Left ventricle myocardium inferior (tissue), 1 donor: ENCODE measurements at regions not wholly inside any gene's neighbourhood (a gene's known extent, or its start where the extent isn't known, plus 50 kb on each side); places are given as distances from the start of the nearest gene placed in this dataset.
A peak's percentile ranks its signal among the peaks of the same experiment; 100 is the strongest.

Source experiments
- DNase-seq: peaks from one replicate; pipeline ENCODE4 v3.0.0-alpha.2; 2020
- H3K27ac ChIP-seq: fragments of 200-600 bp; replicated peaks from 2 replicates; pipeline ENCODE4 v1.8.0; 2021
- H3K27me3 ChIP-seq: fragments of 200-600 bp; 2 replicates; pipeline ENCODE4 v1.8.0; 2021; ENCODE audit warnings: low read depth
- H3K36me3 ChIP-seq: fragments of 200-600 bp; 2 replicates; pipeline ENCODE4 v1.8.0; 2021
- H3K4me1 ChIP-seq: fragments of 200-600 bp; 2 replicates; pipeline ENCODE4 v1.8.0; 2021
- H3K4me3 ChIP-seq: fragments of 200-600 bp; 2 replicates; pipeline ENCODE4 v1.8.0; 2021; ENCODE audit warnings: mild to moderate bottlenecking, moderate library complexity
- H3K9me3 ChIP-seq: fragments of 200-600 bp; replicated peaks from 2 replicates; pipeline ENCODE4 v1.8.0; 2021
- intact Hi-C: fragments of 100-400 bp; cut with micrococcal nuclease; formaldehyde crosslinking; loops from one replicate; pipeline ENCODE4 v1.11.0; 2022
- TF ChIP-seq, protein P1 (sequence below): fragments of 200-600 bp; IDR thresholded peaks from 2 replicates; pipeline ENCODE4 v1.8.0; 2021; ENCODE audit warnings: antibody characterized with exemption, mild to moderate bottlenecking, borderline replicate concordance
- donor health status: DM: no; HTN: yes; CAD: no; lungs with severe emphysema.

DNA sequence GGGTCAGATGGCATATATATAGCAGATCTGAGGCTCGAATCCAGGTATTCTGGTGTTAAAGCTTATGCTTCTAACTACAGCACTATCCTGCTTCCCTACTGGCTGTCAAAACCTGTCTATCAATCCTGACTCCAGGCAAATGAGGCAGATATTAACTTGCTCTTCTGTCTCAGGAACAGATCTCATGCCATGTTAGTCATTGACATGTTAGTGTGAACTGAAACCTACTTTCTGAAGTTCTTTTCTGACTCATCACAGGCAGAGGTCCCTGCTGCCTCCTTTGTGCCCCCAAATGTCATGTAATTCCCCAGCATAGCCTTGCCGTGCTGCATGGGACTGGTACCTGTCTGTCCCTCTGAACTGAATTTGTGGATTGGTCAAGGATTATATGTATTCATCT lies 125.0 kb upstream of the SMAD3 start:
- Histone ChIP-seq H3K4me1 (peaks cover 25% of the 10 kb centered on the region), H3K9me3 (peaks cover 10% of the 10 kb centered on the region), H3K36me3 (no peaks in the 10 kb centered on the region), H3K27ac (no peak overlapping the region), H3K4me3 (no peak overlapping the region), H3K27me3 (no peaks in the 10 kb centered on the region)
- intact Hi-C loops: no loop called here
- TF ChIP-seq, protein P1, sequence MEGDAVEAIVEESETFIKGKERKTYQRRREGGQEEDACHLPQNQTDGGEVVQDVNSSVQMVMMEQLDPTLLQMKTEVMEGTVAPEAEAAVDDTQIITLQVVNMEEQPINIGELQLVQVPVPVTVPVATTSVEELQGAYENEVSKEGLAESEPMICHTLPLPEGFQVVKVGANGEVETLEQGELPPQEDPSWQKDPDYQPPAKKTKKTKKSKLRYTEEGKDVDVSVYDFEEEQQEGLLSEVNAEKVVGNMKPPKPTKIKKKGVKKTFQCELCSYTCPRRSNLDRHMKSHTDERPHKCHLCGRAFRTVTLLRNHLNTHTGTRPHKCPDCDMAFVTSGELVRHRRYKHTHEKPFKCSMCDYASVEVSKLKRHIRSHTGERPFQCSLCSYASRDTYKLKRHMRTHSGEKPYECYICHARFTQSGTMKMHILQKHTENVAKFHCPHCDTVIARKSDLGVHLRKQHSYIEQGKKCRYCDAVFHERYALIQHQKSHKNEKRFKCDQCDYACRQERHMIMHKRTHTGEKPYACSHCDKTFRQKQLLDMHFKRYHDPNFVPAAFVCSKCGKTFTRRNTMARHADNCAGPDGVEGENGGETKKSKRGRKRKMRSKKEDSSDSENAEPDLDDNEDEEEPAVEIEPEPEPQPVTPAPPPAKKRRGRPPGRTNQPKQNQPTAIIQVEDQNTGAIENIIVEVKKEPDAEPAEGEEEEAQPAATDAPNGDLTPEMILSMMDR: no peak
- DNase-seq: no peak

DNA sequence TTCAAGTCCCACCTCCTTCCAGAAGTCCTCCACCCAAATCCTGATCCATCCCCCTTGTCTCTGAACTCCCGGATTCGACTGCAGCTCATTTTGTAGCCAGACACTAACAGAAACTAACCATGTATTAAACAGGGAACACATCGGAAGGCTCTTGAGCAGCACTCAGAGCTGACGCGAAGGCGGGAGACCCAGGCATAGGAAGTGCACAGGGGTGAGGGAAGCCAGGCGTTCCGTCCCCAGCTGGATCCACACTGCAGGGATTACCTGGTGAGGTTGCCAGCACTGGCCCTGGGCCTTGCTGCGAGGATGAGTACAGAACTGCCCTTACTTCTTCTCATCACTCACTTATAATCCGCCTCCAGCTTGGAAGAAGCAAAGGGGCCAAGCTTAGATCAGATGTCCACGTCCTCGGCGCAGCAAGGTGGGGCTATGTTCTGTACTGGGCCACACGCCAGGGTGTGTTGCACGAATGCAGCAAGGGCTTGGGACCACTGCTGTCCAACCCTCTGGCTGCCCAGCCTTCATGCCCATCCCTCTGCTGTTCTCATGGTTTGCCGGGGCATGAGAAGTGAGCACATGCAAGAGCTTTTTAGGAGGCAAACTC lies 124.2 kb upstream of the SMAD3 start:
- H3K4me1 ChIP-seq: peaks cover 18% of the 10 kb centered on the region

DNA sequence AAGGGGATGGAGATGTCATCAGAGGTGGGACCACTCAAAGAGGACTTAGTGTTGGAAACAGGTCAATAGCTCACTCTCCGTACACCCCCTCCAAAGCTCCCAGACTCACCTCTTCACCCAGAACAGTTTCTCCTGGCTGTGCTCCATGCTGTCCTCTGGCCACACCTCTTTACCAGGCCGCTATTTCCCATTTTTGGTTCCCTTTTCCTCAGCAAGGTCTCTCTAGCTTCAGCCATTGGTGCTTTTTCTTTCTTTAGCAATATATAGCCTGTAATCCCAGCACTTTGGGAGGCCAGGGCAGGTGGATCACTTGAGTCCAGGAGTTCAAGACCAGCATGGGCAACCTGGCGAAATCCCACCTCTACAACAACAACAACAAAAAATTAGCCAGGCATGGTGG lies 123.6 kb upstream of the SMAD3 start:
- Histone ChIP-seq H3K4me3 (no peak overlapping the region), H3K27ac (peak overlapping the region; percentile 58), H3K27me3 (no peaks in the 10 kb centered on the region), H3K36me3 (no peaks in the 10 kb centered on the region), H3K9me3 (peaks cover 10% of the 10 kb centered on the region), H3K4me1 (peaks cover 15% of the 10 kb centered on the region)
- TF ChIP-seq, protein P1: no peak
- no peak for DNase-seq
- intact Hi-C loops: no loop called here

More for the DNA sequence above, 124.2 kb upstream of the SMAD3 start:
- Histone ChIP-seq H3K4me3 (peak overlapping the region; percentile 41), H3K27ac (peak overlapping the region; percentile 58), H3K9me3 (peaks cover 10% of the 10 kb centered on the region), H3K27me3 (no peaks in the 10 kb centered on the region), H3K36me3 (no peaks in the 10 kb centered on the region)
- no peak for DNase-seq
- TF ChIP-seq, protein P1: no peak
- intact Hi-C loops: no loop called here

DNA sequence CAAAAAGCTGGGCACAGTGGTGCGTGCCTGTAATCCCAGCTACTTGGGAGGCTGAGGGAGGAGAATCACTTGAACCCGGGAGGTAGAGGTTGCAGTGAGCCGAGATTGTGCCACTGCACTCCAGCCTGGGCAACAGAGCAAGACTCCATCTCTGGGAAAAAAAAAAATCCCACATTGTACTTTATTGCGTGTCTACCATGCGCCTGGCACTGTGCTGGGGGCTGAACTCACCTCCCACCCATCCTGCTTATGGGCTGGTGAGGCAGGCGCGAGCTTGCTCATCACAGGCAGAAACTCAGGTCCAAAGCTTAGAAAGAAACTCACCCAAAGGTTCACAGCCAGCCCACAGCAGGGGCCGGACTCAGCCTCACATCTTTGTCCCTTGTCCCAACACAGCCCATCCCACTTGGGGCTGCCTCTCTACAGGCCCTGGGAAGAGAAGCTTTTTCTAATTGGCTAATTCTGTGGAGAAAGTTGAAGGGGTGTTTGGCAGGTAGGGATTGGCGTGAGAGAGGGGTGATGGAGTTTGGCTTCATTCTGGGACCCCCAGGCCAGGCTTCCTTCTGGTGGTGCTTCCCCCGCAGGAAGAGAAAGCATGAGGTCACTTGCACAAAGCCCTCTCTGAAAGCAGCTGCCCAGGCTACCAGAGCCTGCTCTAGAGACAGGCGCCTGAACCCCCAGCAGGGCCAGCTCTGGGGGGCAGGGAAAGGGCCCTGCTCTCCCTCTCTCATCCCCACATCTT lies 122.6 kb upstream of the SMAD3 start:
- Histone ChIP-seq H3K27ac (no peak overlapping the region), H3K36me3 (no peaks in the 10 kb centered on the region), H3K4me1 (peaks cover 10% of the 10 kb centered on the region), H3K9me3 (peaks cover 3% of the 10 kb centered on the region), H3K4me3 (no peak overlapping the region), H3K27me3 (no peaks in the 10 kb centered on the region)
- TF ChIP-seq, protein P1: no peak
- intact Hi-C loops: no loop called here
- no peak for DNase-seq

DNA sequence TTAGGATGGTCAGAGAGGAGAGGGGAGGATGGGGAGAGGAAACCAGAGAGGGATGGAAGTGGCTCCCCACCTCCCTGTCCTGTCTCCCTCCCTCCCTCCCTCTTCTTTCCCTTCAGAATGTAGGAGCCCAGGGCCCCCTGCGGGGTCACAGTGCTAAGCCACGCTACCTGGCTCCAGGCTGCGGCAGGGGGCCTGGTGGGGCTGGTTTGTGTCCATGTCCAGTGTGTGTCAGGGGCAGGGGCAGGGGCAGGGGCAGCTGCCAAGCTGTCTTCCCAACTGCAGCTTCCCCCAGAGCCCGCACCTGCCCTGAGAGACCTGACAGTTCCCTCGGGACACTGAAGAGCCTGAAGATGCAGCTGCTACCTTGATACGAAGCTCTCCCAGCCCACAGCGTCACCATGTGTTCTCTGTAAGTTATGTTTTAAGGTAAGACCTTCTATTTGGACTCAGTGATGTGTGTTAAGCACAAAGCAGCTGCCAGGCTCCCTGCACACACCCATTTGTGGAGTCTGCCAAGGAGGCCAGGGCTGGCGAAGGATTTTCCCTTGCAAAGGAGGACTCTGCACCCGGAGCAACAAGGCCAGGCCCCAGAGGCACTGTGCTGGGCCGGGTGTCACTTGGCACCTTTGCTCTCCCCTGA lies 121.8 kb upstream of the SMAD3 start:
- no peak overlapping the region for H3K4me3 ChIP-seq

More for the DNA sequence above, 121.8 kb upstream of the SMAD3 start:
- H3K27me3 ChIP-seq: no peaks in the 10 kb centered on the region
- no peaks in the 10 kb centered on the region for H3K9me3 ChIP-seq
- no peak for DNase-seq
- TF ChIP-seq, protein P1: no peak
- intact Hi-C loops: no loop called here
- H3K27ac ChIP-seq: no peak overlapping the region
- peaks cover 10% of the 10 kb centered on the region for H3K4me1 ChIP-seq
- H3K36me3 ChIP-seq: no peaks in the 10 kb centered on the region
